Neural cell (in vitro differentiated cells): ENCODE measurements at regions not wholly inside any gene's neighbourhood (a gene's known extent, or its start where the extent isn't known, plus 50 kb on each side); places are given as distances from the start of the nearest gene placed in this dataset.

Experiments
- H2AFZ ChIP-seq: fragments of 200-600, 300-800 bp; sonication (generic), shearing (Covaris generic); 2 replicates; pipeline ENCODE4 v1.6.0; 2014; ENCODE audit warnings: low read depth, mild to moderate bottlenecking, antibody characterized with exemption, low read length, moderate library complexity
- H3F3A ChIP-seq: fragments of 200-600 bp; shearing (Covaris generic); 2 replicates; pipeline ENCODE4 v1.6.1; 2016; ENCODE audit warnings: mild to moderate bottlenecking, moderate library complexity, mixed read lengths, antibody characterized with exemption, low read length; ENCODE audit not compliant: insufficient read depth, poor library complexity, severe bottlenecking
- H3K27ac ChIP-seq: fragments of 200-600, 300-800 bp; sonication (generic), shearing (Covaris generic); 2 replicates; pipeline ENCODE4 v1.5.1; 2014; ENCODE audit warnings: mild to moderate bottlenecking, low read length, moderate library complexity
- H3K27me3 ChIP-seq: fragments of 300-800, 200-600 bp; sonication (generic), shearing (Covaris generic); 2 replicates; pipeline ENCODE4 v1.6.0; 2014; ENCODE audit warnings: mild to moderate bottlenecking, low read depth, low read length, moderate library complexity; ENCODE audit not compliant: insufficient read depth
- H3K36me3 ChIP-seq: fragments of 300-800, 200-600 bp; sonication (generic), shearing (Covaris generic); 2 replicates; pipeline ENCODE4 v1.5.1; 2014; ENCODE audit warnings: mild to moderate bottlenecking, antibody characterized with exemption, low read length, moderate library complexity; ENCODE audit not compliant: insufficient read depth
- H3K4me2 ChIP-seq: fragments of 300-800, 200-600 bp; sonication (generic), shearing (Covaris generic); 2 replicates; pipeline ENCODE4 v1.6.0; 2014; ENCODE audit warnings: mild to moderate bottlenecking, low read length
- H3K4me3 ChIP-seq: fragments of 300-800, 200-600 bp; sonication (generic), shearing (Covaris generic); 2 replicates; pipeline ENCODE4 v1.5.1; 2014; ENCODE audit warnings: mild to moderate bottlenecking, low read length, moderate library complexity
- H3K79me2 ChIP-seq: fragments of 200-600 bp; shearing (Covaris generic); replicated peaks from 2 replicates; pipeline ENCODE4 v1.6.0; 2014; ENCODE audit warnings: mild to moderate bottlenecking, low read length, moderate library complexity; ENCODE audit not compliant: insufficient read depth
- H3K9ac ChIP-seq: fragments of 300-800, 200-600 bp; sonication (generic), shearing (Covaris generic); 2 replicates; pipeline ENCODE4 v1.6.1; 2016; ENCODE audit warnings: mild to moderate bottlenecking, low read length, mixed read lengths
- H3K9me2 ChIP-seq: fragments of 200-600 bp; shearing (Covaris generic); 2 replicates; pipeline ENCODE4 v1.6.1; 2016; ENCODE audit warnings: mild to moderate bottlenecking, low read length, mixed read lengths; ENCODE audit not compliant: insufficient read depth
- H3K9me3 ChIP-seq: fragments of 200-600, 300-800 bp; sonication (generic), shearing (Covaris generic); 2 replicates; pipeline ENCODE4 v1.6.1; 2016; ENCODE audit warnings: mild to moderate bottlenecking, mixed run types, low read length, moderate library complexity, mixed read lengths
- H4K20me1 ChIP-seq: fragments of 200-600 bp; shearing (Covaris generic); 2 replicates; pipeline ENCODE4 v1.6.1; 2016; ENCODE audit warnings: mild to moderate bottlenecking, mixed run types; ENCODE audit not compliant: insufficient read depth
- EP300 ChIP-seq: fragments of 450-650 bp; conservative IDR thresholded peaks from 2 replicates; pipeline ENCODE4 v1.6.1; 2014; ENCODE audit warnings: antibody characterized with exemption, mild to moderate bottlenecking, moderate library complexity; ENCODE audit not compliant: poor library complexity, severe bottlenecking
- EZH2 ChIP-seq: fragments of 200-600, 300-800 bp; shearing (Covaris generic), sonication (generic); IDR thresholded peaks from 2 replicates; pipeline ENCODE4 v1.6.1; 2014; ENCODE audit warnings: antibody characterized with exemption, low read length, borderline replicate concordance, mild to moderate bottlenecking; ENCODE audit not compliant: insufficient read depth, poor library complexity, severe bottlenecking
- MXI1 ChIP-seq: fragments of 450-650 bp; conservative IDR thresholded peaks from 2 replicates; pipeline ENCODE4 v1.6.1; 2014; ENCODE audit warnings: antibody characterized with exemption, mild to moderate bottlenecking; ENCODE audit not compliant: poor library complexity, severe bottlenecking
- POLR2AphosphoS5 ChIP-seq: IDR thresholded peaks from 2 replicates; pipeline ENCODE4 v1.6.1; 2012
- RAD21 ChIP-seq: fragments of 450-650 bp; conservative IDR thresholded peaks from 2 replicates; pipeline ENCODE4 v1.6.1; 2014; ENCODE audit warnings: antibody characterized with exemption, mild to moderate bottlenecking, moderate library complexity
- REST ChIP-seq: IDR thresholded peaks from 2 replicates; pipeline ENCODE4 v1.6.1; 2012; ENCODE audit warnings: borderline replicate concordance
- SMC3 ChIP-seq: fragments of 450-650 bp; conservative IDR thresholded peaks from 2 replicates; pipeline ENCODE4 v1.6.1; 2014; ENCODE audit warnings: antibody characterized with exemption, mild to moderate bottlenecking, moderate library complexity; ENCODE audit not compliant: poor library complexity
- TAF1 ChIP-seq: IDR thresholded peaks from 2 replicates; pipeline ENCODE4 v1.6.1; 2012; ENCODE audit warnings: low read depth
- TF ChIP-seq, protein P1 (sequence below): fragments of 450-650 bp; IDR thresholded peaks from 2 replicates; pipeline ENCODE4 v1.5.1; 2014; ENCODE audit warnings: antibody characterized with exemption, mild to moderate bottlenecking, moderate library complexity; ENCODE audit not compliant: poor library complexity, severe bottlenecking

DNA sequence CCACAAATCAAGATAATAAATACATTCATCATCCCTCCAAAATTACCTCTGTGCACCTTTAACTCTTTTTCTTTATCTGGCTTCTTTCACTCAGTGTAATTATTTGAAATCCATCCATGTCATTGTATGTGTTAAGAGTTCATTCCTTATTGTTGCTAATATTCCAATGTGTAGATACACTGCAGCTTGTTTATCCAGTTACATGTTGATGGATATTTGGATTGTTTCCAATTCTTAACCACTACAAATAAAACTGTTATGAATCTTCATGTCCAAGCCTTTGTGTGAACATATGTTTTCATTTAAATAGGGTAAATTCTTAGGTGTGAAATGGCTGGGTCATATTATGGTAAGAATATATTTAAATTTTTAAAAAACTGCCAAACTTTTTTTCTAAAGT lies 323.3 kb upstream of the NCAM1 start:
- no peaks in the 10 kb centered on the region for H4K20me1 ChIP-seq
- H3K9me3 ChIP-seq = no peaks in the 10 kb centered on the region
- H2AFZ ChIP-seq = no peak overlapping the region
- no peak overlapping the region for H3K27ac ChIP-seq
- no peaks in the 10 kb centered on the region for H3K9me2 ChIP-seq
- no peaks in the 10 kb centered on the region for H3K36me3 ChIP-seq
- H3K79me2 ChIP-seq = no peaks in the 10 kb centered on the region
- H3F3A ChIP-seq = no peaks in the 10 kb centered on the region
- TF ChIP-seq REST (no peak), EP300 (no peak)
- no peak overlapping the region for H3K9ac ChIP-seq
- H3K4me3 ChIP-seq = no peak overlapping the region
- no peak overlapping the region for H3K4me2 ChIP-seq
- H3K27me3 ChIP-seq = no peaks in the 10 kb centered on the region

- no peaks in the 10 kb centered on the region for H3K27me3 ChIP-seq
- no peak for TF ChIP-seq EZH2
- no peak for TF ChIP-seq RAD21
- TF ChIP-seq TAF1 = no peak
- TF ChIP-seq REST = no peak
- no peak for TF ChIP-seq MXI1
- TF ChIP-seq EP300 = no peak
- TF ChIP-seq, protein P1, sequence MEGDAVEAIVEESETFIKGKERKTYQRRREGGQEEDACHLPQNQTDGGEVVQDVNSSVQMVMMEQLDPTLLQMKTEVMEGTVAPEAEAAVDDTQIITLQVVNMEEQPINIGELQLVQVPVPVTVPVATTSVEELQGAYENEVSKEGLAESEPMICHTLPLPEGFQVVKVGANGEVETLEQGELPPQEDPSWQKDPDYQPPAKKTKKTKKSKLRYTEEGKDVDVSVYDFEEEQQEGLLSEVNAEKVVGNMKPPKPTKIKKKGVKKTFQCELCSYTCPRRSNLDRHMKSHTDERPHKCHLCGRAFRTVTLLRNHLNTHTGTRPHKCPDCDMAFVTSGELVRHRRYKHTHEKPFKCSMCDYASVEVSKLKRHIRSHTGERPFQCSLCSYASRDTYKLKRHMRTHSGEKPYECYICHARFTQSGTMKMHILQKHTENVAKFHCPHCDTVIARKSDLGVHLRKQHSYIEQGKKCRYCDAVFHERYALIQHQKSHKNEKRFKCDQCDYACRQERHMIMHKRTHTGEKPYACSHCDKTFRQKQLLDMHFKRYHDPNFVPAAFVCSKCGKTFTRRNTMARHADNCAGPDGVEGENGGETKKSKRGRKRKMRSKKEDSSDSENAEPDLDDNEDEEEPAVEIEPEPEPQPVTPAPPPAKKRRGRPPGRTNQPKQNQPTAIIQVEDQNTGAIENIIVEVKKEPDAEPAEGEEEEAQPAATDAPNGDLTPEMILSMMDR = no peak
- no peak for TF ChIP-seq SMC3
- no peak for TF ChIP-seq POLR2AphosphoS5
- H3K27ac ChIP-seq = no peak overlapping the region
- H2AFZ ChIP-seq = no peak overlapping the region
- no peaks in the 10 kb centered on the region for H3K9me2 ChIP-seq
- no peaks in the 10 kb centered on the region for H4K20me1 ChIP-seq
- H3K4me2 ChIP-seq = no peak overlapping the region
- H3K9ac ChIP-seq = no peak overlapping the region
- H3F3A ChIP-seq = no peaks in the 10 kb centered on the region
- H3K36me3 ChIP-seq = no peaks in the 10 kb centered on the region
- H3K79me2 ChIP-seq = no peaks in the 10 kb centered on the region
- H3K4me3 ChIP-seq = no peak overlapping the region
- H3K9me3 ChIP-seq = no peaks in the 10 kb centered on the region
Observed at GRCh38 chr11:112639469-112639868, 321.8 kb upstream of the NCAM1 start.
